CD4-positive, alpha-beta T cell treated with Interleukin-15 for 4 hours (primary cell): ENCODE measurements at regions not wholly inside any gene's neighbourhood (a gene's known extent, or its start where the extent isn't known, plus 50 kb on each side); places are given as distances from the start of the nearest gene placed in this dataset.
"Not testable (repeated sequence)": the region's sequence is repeated elsewhere in the genome, so short reads cannot be mapped to it uniquely, and the experiment has no call there.

Source experiments
- DNase-seq: peaks from one replicate; pipeline ENCODE4 v3.0.0-alpha.2; 2020; ENCODE audit warnings: low spot score

DNA sequence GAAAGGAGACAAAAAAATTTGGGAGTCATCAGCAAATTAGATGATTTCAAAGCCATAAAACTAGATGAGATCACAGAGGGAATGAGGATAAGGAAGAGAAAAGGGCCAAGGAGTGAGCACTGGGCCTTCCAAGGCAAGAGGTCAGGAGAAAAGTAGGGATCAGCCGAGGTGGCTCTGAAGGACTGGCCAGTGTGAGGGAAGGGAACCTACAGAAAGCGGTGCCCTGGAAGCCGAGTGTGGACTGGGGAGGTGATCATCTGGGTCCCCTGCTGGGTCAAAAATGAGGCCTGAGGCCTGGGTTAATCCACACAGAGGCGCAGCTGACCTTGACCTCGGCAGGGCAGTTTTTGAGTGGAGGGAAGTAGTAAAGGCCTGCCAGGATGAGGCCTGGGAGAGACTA is 133.8 kb downstream of the SMIM20 start:
- DNase-seq: no peak

DNA sequence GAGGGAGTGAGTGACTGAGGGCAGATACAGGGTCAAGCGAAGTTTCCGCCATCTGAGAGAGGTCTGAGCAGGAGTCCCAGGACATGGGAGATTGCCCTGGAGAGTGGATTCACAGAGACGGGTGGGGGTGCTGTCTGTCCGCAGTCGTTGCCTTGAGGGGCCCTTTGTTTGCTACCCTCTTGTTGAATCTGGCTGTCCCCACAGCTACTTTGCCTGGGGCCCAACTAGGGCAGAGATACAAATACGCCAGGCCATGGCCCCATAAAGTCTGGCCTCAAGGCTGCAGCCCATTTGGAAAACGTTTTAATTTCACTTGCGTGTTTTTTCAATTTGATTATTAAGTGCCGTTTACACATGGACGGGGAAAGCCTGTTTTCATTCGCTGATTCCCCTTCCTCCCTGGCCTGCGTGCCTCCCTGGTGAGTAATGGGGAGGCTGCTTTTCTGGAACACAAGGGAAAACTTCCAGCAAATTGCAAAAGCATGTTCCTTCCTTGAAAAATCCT is 134.4 kb downstream of the SMIM20 start:
- DNase-seq: no peak

DNA sequence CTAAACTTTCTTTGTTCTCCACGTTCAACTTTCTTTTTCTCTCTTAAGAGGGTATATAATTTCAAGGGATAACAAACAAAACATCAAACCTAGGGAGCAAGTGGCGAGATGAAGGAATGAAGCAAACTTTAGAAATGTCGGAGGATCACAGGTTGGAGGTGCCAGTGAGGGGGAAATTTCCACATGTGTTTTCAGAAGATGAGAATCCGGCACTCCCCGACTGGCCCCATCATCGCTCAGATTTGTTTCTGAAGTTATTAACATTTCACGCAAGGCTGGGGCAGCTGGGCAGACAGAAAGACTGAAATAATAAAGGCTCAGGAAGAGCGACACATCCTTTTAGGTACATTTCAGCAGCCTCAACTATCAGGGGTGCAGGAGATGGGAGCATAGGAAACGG is 134.9 kb downstream of the SMIM20 start:
- no peak for DNase-seq

DNA sequence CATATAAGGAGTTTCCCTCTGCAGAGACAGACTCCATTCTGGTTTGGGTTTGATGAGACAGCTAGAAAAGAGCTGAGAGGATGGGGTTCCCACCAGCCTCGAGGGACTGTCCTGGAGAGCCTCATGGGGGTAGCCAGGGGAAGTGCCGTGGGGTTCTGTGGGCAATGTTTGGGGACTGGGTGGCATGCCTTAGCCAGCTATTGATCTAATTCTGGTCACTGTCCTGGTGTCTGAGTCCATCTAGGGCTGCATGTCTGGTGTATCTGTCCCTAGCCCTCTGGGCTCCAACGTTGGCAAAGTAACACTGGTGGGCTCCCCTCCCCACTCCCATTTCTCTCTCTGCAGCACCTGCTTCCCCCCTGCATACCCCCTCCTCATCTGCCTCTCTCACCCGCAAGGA is 135.4 kb downstream of the SMIM20 start:
- no peak for DNase-seq

DNA sequence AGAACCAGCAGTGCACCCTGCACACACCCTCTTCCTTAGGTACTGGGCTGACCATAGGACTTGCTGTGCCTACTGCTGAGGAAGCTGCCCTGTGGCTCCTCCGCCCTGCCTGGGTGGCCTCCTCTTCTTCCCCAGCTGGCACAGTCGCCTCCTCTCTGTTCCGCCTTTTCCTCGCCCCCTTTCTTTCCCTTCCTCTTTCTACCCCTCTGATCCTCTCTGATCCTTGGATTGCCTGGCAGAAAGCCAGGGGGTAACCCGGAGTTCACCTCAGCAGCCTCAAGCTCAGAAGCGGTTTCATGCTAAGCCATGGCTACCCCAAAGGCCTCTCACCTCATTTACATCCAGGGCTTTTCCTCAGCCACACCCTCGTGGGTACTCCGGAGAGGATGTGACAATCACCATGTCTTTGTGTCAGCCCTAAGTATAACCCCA is 136.2 kb downstream of the SMIM20 start:
- no peak for DNase-seq

DNA sequence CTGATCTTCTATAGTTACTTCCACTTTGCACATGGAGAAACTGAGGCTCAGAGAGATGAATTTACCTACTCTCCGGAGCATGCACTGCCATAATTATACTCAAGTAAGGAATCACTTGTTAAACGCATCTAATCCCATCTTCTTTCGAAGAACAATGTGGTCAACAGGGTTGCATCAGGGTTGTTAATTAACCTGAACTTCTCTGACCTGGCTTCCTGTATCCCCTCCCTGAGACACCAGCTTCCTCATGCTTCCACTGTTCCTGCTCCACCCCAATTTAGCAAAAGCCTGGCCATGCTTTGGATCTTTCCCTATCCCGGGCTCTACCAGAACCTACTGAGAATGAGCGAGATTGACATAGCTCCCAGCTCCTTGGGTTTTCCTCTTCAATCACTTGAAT is 136.7 kb downstream of the SMIM20 start:
- DNase-seq: no peak

DNA sequence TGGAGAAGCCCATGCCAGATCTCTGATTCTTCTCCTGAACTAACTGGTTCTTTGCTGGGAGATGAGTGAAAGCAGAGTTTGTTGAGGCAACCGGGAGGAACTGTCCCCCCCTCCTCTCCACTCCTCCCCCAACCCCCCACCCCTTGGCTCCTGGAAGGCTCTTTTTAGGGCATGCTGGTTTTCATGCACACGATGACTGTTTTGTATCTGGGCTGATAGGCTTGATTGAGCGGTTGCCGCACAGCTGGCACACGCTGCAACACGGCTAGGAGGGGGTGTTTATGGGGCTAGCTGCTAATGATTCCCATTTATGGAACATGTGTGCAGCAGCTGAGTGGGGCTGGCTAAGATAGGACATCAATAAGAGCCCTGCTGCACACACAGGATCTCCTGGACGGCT is 137.2 kb downstream of the SMIM20 start:
- no peak for DNase-seq

DNA sequence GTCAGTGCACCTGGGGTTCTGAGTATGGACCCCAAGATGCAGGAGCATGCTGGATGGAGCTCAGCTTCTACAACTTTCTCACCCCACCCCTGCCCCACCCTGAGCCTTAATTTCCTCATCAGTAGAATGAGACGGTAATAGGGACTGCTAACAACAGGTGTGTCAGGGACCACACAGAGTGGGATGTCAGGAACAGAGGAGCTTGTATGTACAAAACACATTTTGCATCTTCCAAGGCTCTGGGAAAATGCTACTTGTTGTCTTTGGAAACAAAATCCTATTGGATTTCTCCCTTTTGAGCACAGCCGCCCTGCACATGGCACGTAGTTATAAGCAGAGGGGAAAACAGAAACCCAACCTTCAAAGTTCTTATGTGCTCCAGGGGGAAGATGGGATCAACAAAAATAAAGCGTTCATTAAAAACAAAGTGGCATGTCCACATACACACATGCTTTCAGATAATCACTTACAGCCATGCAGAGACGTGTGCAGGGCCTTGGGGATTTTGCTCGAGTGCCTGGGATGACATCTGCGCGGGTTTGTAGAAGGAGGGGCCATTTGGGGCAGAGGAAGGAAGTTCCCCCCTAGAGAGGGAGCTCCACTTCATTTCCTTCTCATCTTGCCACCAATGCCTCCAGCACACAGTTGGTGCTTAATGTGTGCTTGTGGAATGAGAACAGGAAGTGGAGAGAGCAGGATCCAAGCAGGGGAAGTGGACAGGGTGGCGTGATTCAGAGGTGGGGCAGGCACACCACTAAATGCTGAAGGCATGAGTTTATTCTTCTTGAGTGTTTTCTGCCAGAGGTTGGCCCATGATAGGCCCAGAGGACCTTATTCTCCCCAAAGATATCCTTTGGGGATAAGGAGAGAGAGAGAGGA is 138.9 kb downstream of the SMIM20 start:
- DNase-seq: no peak

DNA sequence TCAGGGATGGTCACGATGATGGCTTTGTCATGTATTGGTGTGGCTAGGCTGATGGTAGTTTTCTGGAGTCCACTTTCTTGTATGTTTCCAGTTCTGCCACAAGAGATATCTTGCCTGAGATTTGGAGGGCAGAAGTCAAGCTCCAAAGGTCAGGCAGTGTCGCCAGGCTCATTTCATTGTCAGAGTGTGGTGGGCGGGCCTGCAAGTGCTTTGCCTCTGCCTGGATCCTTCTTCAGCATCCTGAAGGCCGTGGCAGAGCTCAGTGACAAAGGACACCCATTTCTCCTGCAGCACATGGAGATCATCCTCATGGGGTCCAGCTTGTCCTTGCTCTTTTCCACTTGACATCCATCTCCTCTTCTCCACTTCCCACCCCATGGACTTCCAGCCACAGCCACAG is 139.7 kb downstream of the SMIM20 start:
- DNase-seq: no peak

DNA sequence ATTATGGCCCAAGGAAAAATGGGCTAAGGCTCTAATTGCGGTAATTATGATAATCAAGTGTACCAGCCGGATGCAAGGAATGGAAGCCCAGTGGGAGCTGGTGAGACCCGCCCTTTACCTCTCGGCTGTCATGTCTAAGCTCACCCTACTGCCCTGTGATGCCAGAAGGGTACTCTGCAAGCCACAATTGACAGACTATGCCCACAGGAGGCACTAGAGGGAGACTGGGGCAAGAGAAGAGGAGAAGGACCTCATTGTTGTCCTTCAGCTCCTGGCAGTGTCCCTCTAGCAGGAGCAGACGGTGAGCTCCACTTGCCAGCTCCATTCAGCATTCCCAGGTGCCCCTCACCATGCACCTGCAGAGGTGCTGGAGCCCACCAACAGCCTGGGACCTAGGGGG is 141.8 kb downstream of the SMIM20 start:
- no peak for DNase-seq

DNA sequence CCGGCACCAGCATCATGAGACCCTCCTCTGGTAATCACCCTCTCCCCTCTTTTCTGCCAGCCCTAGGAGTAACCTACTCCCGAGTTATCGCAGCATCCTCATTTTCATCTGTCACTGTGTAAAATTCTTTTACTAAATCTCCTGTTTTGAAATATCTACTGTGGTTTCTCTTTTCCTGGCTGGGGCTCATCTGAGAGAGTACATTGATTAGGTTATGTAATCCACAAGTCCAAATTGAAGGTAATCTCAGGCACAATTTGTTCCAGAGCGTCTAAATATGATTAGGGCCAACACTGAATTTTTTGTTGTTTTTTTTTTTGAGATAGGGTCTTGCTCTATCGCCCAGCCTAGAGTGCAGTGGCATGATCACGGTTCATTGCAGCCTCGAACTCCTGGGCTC is 142.4 kb downstream of the SMIM20 start:
- DNase-seq: no peak

DNA sequence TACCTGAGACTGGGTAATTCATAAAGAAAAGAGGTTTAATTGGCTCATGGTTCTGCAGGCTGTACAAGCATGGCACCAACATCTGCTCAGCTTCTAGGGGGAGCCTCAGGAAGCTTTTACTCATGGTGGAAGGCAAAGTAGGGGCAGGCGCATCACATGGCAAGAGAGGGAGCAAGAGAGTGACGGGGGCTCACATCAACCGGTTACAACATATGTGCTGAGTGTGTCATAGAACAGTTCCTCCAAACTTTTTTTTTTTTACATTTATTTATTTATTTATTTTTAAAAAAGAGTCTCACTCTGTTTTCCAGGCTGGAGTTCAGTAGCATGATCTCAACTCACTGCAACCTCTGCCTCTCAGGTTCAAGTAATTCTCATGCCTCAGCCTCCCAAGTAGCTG is 143.8 kb downstream of the SMIM20 start:
- not testable (repeated sequence) for DNase-seq

DNA sequence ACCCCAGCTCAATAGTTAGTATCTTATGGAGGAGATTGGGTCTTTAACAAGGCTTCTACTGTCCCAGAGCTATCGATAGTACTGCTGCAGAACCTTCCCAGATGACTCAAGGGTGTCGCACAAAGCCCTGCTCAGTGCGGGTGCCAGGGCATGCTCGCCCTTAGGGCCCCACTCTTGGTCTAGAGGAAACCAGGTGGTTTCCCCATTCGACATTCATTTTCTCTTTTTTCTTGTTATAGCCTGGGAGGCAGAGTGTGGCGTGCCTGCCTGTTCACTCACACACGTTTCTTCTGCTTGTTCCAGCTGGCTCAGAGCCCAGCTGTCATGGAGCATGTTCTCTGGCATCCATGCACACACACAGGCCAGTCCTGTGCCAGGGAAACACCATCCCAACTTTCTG is 144.5 kb downstream of the SMIM20 start:
- no peak for DNase-seq

DNA sequence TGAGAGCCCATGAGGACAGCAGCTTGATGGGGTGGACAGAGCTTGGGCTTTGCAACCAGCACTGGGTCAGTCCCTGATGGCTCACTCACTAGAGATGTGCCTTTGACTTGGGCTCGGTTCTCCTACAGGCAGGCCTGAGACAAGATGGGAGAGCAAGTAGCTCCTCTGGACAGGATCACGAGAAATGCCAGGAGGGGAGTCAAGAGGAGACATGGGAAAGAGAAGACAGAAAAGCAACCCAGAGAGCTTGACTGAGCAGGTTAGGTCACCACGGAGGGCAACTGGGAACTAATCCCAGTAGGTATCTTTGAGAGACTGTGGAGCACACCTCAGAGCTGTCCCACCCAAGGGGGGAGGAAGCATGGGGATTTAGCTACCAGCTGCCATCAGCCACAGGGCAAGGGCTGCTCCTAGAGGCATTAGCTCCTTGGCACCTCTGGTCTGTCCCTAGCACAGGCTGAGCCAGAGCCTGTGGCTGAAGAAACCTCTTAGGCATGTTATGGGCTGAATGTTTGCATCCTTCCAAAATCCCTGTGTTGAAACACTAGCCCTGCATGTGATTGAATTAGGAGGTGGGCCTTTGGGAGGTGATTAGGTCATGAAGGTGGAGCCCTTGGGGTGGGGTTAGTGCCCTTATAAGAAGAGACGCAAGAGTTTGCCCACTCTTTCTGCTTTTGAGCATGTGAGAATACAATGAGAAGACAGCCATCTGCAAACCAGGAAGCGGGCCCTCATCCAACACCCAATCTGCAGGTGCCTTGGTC is 145.6 kb downstream of the SMIM20 start:
- DNase-seq: no peak

DNA sequence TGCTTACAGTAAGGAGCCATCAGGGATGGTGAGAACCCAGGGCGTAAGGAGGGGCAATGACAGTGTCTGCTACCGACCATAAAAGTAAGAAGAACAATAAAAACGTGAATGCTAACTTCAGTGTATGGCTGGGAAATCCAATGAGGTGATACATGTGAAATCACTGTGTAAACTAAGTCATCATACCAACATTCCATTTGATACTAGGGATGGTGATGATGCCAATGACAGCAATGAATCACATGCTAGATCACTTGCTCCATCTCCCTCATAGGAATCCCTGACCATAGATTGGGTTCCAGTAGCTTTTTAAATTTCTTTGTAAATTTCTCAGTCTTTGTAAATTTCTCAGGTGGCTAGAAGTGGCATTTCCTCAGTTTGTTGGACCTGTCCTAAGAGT is 146.3 kb downstream of the SMIM20 start:
- no peak for DNase-seq

DNA sequence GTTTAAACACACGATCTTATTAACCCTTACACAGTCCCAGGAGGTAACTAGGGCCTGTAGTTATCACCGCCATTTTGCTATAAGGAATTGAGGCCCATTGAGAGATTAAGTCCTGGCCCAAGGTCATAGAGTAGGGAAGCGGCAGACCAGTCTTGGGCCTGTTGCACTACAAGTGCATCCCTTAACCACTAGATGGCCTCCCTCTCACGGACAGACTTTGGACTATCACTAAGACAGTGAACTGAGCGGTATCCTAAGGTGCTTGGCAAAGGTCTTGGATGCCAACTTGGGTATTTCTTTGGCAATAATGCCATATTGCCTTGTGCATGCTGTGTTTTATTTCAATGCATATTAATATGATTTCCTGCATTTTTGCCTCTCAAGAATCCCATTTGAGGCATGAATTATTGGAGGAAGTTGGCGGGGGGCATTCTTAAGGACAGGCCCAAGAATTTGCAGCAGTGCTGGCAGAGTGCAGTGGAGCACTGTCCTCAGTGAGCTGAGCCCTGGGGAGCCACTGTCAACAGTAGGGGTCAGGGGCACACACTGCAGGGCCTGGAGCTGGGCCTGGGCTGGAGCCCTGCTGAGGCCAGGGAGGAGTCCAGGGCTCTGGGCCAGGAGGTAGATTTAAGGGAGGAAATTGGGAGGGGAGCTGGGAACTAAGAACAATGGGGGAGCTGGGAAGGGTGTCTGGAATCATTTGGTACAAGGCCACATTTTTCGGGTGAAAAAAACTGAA is 147.4 kb downstream of the SMIM20 start:
- DNase-seq: peak; percentile 37

DNA sequence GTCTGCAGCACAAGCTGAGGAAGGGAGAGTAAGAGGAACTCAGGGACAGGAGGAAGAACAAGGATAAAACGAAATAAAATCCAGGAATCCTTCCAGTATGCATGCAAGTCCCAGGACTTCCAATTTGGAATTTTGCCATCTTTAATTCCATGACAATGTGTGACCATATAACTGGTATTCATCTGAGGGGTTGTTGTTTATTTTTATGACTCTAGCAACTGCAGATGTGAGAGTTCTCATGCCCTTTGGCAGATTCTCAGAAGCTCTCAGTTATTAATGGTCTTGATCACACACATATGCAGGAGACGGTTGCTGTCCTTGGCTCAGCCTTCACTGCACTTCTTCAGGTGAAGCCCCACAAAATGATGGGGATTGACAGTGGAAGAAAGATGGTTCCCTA is 148.2 kb downstream of the SMIM20 start:
- DNase-seq: no peak

DNA sequence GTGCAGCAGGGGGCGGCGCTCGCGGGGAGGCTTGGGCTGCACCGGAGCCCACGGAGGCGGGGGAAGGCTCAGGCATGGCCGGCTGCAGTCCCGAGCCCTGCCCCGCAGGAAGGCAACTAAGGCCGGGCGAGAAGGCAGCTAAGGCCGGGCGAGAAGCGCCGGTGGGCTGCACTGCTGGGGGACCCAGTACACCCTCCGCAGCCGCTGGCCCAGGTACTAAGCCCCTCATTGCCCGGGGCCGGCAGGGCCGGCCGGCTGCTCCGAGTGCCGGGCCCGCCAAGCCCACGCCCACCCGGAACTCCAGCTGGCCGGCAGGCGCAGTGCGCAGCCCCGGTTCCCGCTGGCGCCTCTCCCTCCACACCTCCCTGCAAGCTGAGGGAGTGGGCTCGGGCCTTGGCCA is 150.0 kb downstream of the SMIM20 start:
- not testable (repeated sequence) for DNase-seq

DNA sequence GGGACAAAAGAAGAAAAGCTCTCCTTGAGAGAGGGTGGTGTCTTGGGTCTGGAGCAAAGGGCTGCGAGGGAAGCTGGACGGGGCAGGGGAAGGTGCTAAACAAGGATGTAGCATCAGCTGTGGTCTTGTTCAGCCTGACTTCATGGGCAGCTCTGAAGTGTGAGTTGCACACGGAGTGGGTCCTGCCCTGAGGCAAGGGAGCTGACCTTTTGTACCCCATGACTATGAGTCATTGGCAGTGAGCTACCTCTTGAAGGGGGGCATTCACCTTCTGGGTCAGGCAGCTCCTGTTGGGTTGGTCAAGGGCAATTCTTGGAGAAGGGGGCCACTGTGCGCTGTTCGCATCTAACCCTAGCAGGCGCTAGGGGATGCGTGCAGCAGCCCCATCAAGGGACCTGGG is 151.8 kb downstream of the SMIM20 start:
- DNase-seq: no peak

DNA sequence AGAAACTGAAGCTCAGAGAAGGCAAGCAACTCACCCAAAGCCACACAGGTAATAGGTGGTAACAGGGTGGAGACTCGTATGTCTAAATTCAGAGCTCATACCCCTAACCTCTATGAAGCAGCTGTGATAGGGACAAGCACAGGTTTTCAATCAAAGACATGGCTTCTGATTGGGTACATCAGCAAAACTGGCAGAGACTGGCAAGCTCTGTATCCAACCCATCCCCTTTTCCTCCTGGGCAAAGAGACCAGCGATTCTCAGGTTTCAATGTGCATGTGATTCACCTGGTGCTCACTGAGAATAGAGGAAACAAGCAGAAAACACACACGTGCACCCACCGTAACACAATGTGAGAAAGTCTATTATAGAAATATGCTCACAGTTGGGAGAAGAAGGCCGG is 153.0 kb downstream of the SMIM20 start:
- no peak for DNase-seq

DNA sequence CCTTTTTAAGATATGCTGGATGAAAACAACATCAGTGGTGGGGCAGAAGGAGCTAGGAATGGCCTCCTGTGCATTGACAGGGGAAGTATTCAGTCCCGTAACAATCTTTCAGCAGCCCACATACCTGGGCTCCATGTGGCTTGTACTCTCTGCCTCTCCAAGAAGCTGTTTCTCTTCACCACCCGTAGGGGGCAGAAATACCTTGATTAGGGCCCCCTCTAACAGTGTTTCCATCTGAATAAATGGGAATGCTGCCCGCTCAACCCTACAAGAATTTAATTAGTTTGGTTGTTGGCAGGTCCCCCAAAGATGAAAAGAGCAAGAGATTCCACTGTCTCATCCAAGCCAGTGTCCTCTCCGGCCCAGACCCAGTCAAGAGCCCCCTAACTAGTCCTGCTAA is 155.2 kb downstream of the SMIM20 start:
- no peak for DNase-seq

DNA sequence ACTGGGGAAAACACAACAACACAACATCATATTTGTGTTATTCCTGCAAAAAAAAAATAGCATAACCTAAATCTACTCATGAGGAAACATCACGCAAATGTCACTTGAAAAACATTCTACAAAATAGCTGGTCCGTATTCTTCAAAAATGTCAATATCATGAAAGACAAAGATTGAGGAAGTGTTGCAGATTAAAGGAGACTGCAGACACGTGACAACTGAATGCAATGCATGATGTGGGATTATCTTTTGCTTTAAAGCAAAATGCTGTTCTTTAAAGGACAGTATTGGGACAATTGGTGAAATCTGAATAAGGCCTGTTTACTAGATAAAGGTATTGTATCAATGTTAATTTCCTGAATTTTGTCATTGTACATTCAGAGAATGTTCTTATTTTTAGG is 157.7 kb downstream of the SMIM20 start:
- no peak for DNase-seq
